ENCODE measurements at regions not wholly inside any gene's neighbourhood (a gene's known extent, or its start where the extent isn't known, plus 50 kb on each side); places are given as distances from the start of the nearest gene placed in this dataset.

- intact Hi-C loops (cut with DNase I): no loop called here
- Histone ChIP-seq H3K4me1 (ENCODE audit: control insufficient read depth in 2 of 3, insufficient read depth in 2 of 3, low read depth in 1 of 3, low read length in 3 of 3) (peaks cover 0 to 3% (median 0%) of the 10 kb centered on the region in 3 donors), H3K27ac (ENCODE audit: low read depth in 2 of 2, low read length in 2 of 2) (no peak overlapping the region), H3K27me3 (ENCODE audit: control insufficient read depth, insufficient read depth, low read length) (no peaks in the 10 kb centered on the region), H3K9me3 (ENCODE audit: control insufficient read depth in 2 of 3, insufficient read depth in 1 of 3, low read length in 3 of 3) (no peaks in the 10 kb centered on the region), H3K9ac (ENCODE audit: low read length in 3 of 3) (no peak overlapping the region), H3K36me3 (ENCODE audit: control insufficient read depth in 2 of 3, insufficient read depth in 3 of 3, low read length in 3 of 3) (no peaks in the 10 kb centered on the region), H3K4me3 (ENCODE audit: low read length in 3 of 3) (no peak overlapping the region)
- peak; percentile 15 for FAIRE-seq
- DNase-seq: no peak
- TF ChIP-seq CTCF (IDR thresholded peaks at IDR 0.05; ENCODE audit: borderline replicate concordance, extremely low read depth, insufficient read depth): no peak
These were observed 123.0 kb upstream of the PUDP start for GRCh38 chrX:7270933-7271332.

GRCh38 chrX:7269991-7270390 is 122.0 kb upstream of the PUDP start:
- no peaks in the 10 kb centered on the region for H3K9me3 ChIP-seq (ENCODE audit: control insufficient read depth in 2 of 3, insufficient read depth in 1 of 3, low read length in 3 of 3)
- no peaks in the 10 kb centered on the region for H3K36me3 ChIP-seq (ENCODE audit: control insufficient read depth in 2 of 3, insufficient read depth in 3 of 3, low read length in 3 of 3)
- no peak for DNase-seq
- FAIRE-seq: peak; percentile 62
- no peak overlapping the region for H3K4me3 ChIP-seq (ENCODE audit: low read length in 3 of 3)
- H3K9ac ChIP-seq (ENCODE audit: low read length in 3 of 3): no peak overlapping the region
- H3K27me3 ChIP-seq (ENCODE audit: control insufficient read depth, insufficient read depth, low read length): no peaks in the 10 kb centered on the region
- intact Hi-C loops (cut with DNase I): no loop called here
- no peak overlapping the region for H3K27ac ChIP-seq (ENCODE audit: low read depth in 2 of 2, low read length in 2 of 2)
- no peak for TF ChIP-seq CTCF (IDR thresholded peaks at IDR 0.05; ENCODE audit: borderline replicate concordance, extremely low read depth, insufficient read depth)
- H3K4me1 ChIP-seq (ENCODE audit: control insufficient read depth in 2 of 3, insufficient read depth in 2 of 3, low read depth in 1 of 3, low read length in 3 of 3): peaks cover 0 to 3% (median 0%) of the 10 kb centered on the region in 3 donors

- no peak for FAIRE-seq
- TF ChIP-seq CTCF (IDR thresholded peaks at IDR 0.05; ENCODE audit: borderline replicate concordance, extremely low read depth, insufficient read depth): no peak
- peak in 1 of 5 donors; percentile 12 for DNase-seq
These were observed 121.6 kb upstream of the PUDP start for GRCh38 chrX:7269589-7269988.

GRCh38 chrX:7266288-7266687 is 118.3 kb upstream of the PUDP start:
- DNase-seq: no peak

More at GRCh38 chrX:7269589-7269988, 121.6 kb upstream of the PUDP start:
- H3K36me3 ChIP-seq (ENCODE audit: control insufficient read depth in 2 of 3, insufficient read depth in 3 of 3, low read length in 3 of 3): no peaks in the 10 kb centered on the region
- H3K27ac ChIP-seq (ENCODE audit: low read depth in 2 of 2, low read length in 2 of 2): no peak overlapping the region
- peaks cover 0 to 3% (median 0%) of the 10 kb centered on the region in 3 donors for H3K4me1 ChIP-seq (ENCODE audit: control insufficient read depth in 2 of 3, insufficient read depth in 2 of 3, low read depth in 1 of 3, low read length in 3 of 3)
- no peak overlapping the region for H3K4me3 ChIP-seq (ENCODE audit: low read length in 3 of 3)
- no peaks in the 10 kb centered on the region for H3K9me3 ChIP-seq (ENCODE audit: control insufficient read depth in 2 of 3, insufficient read depth in 1 of 3, low read length in 3 of 3)
- H3K9ac ChIP-seq (ENCODE audit: low read length in 3 of 3): no peak overlapping the region
- intact Hi-C loops (cut with DNase I): no loop called here
- no peaks in the 10 kb centered on the region for H3K27me3 ChIP-seq (ENCODE audit: control insufficient read depth, insufficient read depth, low read length)

More at GRCh38 chrX:7266288-7266687, 118.3 kb upstream of the PUDP start:
- Histone ChIP-seq H3K4me1 (ENCODE audit: control insufficient read depth in 2 of 3, insufficient read depth in 2 of 3, low read depth in 1 of 3, low read length in 3 of 3) (peaks cover 0 to 3% (median 0%) of the 10 kb centered on the region in 3 donors), H3K4me3 (ENCODE audit: low read length in 3 of 3) (no peak overlapping the region), H3K9ac (ENCODE audit: low read length in 3 of 3) (no peak overlapping the region), H3K36me3 (ENCODE audit: control insufficient read depth in 2 of 3, insufficient read depth in 3 of 3, low read length in 3 of 3) (no peaks in the 10 kb centered on the region), H3K27ac (ENCODE audit: low read depth in 2 of 2, low read length in 2 of 2) (no peak overlapping the region), H3K27me3 (ENCODE audit: control insufficient read depth, insufficient read depth, low read length) (no peaks in the 10 kb centered on the region), H3K9me3 (ENCODE audit: control insufficient read depth in 2 of 3, insufficient read depth in 1 of 3, low read length in 3 of 3) (no peaks in the 10 kb centered on the region)
- intact Hi-C loops (cut with DNase I): no loop called here
- FAIRE-seq: no peak
- no peak for TF ChIP-seq CTCF (IDR thresholded peaks at IDR 0.05; ENCODE audit: borderline replicate concordance, extremely low read depth, insufficient read depth)
